OCI-M1 (cell line): ENCODE measurements at regions not wholly inside any gene's neighbourhood (a gene's known extent, or its start where the extent isn't known, plus 50 kb on each side); places are given as distances from the start of the nearest gene placed in this dataset.
"Not testable (repeated sequence)": the region's sequence is repeated elsewhere in the genome, so short reads cannot be mapped to it uniquely, and the experiment has no call there.

Experiments
- DNase-seq: peaks from one replicate; lab custom pipeline; 2025; lab: John Stamatoyannopoulos, UW

DNA sequence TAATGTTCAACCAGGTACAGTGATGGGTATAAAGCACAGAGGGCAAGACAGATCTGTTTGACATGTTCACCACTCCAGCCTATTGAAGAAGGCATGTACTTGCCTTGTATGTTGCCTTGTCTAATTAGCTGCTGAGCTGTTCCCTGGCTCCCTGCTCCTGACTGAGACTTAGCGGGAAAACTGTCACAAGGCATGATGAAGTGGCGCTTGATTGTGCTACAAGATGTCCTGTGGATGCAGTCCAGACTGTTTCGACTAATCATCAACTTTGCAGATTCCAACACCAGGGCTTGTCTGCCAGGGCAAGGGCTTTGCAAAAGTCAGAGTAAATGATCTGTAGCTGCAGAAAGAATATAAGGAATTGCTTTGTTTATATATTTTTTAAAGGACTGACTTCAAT, 136.2 kb upstream of the NRBF2 start:
- DNase-seq: no peak

DNA sequence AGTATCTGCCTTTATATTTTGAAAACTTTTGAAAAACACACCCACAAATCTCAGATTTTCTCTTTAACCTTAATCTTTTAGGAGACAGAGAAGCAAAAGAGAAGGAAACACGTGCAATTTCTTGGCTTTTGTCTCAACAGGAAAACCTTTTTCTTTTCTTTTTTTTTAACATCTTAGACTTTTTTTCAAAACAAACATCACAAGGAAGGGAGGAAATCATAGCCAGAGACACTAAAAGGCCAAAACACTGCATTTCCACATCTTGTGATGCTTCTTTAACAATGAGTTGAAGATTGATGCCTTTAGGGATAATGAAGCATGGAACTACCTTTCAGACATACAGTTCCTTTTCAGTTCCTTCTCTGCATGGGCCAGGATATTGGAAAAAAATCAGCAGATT, 136.6 kb upstream of the NRBF2 start:
- no peak for DNase-seq

GRCh38 chr10:62993121-62993520, 140.0 kb upstream of the NRBF2 start:
- DNase-seq: no peak

GRCh38 chr10:62992145-62992721, 140.9 kb upstream of the NRBF2 start:
- no peak for DNase-seq

DNA sequence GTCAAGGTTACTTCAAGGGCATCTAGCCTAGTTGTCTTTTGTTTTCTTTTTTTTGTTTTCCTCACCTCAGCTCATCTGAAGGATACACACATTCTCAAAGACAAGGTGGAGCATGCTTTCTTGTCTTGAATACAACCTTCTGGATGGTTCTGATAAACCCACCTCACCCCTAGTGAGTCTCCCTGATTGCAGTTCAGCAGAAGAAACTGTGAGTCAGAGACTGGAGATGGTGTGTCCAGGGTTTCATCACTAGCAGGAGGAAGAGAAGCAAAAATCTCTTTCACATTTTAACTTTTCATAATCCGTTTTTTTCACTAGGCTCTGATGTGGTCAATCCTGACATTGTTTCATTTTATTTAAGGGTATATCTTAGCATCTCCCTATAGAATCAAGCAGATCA, 143.0 kb upstream of the NRBF2 start:
- DNase-seq: no peak

- no peak for DNase-seq
These were observed 147.1 kb upstream of the NRBF2 start for GRCh38 chr10:62985807-62986600.

DNA sequence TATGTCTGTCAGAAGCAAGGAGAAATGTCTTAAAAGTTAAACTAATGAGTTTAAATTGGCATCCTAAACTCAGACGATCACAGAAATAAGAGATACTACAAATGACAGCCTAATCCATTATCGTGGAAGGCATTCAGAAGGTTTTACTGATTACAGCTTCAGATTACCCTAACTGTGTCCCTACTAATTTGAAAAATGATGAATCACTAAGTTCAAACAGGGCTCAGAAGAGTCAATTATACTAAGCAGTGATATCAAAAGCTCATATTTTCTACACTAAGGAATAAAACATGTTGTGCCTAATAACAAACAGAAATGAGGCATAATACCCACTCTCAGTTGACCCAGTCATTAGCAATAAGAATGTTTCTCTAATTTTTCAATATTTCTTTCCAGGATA, 152.0 kb upstream of the NRBF2 start:
- DNase-seq: no peak

DNA sequence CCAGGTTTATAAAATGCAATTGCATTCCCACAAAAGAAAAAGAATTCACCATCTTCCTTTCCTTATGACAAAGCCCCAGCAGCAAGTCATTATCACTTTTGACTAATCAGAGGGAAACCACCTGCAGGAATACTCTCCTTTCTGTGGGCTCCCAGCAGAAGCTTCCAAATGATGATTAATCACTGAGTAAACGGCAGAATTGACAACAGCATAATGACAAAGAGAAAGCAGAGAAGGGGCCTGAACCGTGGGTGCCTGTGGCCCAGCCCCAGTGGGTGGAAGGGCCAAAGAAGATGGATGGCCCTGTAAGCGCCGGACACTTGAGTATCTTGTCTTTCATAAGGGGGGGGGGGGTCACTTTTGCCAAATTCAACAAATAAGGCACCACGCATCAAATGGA, 152.4 kb upstream of the NRBF2 start:
- no peak for DNase-seq

DNA sequence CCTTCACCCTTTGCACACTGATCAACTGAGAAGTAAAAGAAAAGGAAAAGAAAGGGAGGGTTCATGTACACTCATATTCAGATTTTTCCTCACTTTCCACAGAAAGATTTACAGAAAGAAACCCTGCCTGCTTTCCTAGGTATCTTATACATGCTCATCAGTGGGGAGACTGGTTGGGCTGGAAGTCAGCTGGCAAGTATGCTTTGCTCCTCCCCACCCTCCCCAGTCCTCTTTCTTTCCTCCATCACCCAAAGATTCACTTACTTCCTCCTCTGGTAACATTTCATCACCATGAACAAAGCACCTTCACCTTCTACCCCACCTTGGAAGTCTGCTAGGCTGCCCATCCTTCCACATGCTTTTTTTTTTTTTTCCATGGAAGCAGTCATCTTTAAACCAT, 153.2 kb upstream of the NRBF2 start:
- DNase-seq: no peak

DNA sequence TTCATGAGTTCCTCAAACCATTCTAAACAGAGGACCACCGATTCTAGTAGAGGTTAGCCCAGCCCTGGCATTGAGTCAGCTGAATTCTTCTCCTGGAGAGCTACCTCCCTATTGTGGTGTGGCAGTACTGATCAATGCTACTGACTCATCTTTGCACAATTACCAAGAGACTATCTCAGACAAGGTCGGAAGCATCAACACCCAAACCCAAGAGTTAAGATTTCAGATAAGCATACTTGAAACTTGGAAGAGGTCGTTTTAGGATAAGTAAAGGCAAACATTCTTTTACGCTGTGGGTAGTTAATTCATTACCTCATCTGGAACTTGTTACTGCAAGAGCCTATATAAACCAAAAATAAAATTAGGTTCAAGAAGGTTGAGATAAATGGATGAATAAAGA, 154.6 kb upstream of the NRBF2 start:
- no peak for DNase-seq

DNA sequence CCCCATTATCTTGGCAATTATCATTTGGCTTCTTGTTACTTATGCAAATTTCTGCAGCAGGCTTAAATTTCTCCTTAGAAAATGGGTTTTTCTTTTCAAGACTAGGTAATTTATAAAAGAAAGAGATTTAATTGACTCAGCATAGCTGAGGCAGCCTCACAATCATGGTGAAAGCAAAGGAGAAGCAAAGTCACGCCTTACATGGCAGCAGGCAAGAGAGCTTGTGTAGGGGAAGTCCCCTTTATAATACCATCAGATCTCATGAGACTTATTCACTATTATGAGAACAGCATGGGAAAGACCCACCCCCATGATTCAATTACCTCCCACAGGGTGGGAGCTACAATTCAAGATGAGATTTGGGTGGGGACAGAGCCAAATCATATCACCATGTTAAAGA, 158.3 kb upstream of the NRBF2 start:
- DNase-seq: not testable (repeated sequence)

GRCh38 chr10:62972103-62972502, 155.9 kb upstream of the EGR2 start:
- no peak for DNase-seq

DNA sequence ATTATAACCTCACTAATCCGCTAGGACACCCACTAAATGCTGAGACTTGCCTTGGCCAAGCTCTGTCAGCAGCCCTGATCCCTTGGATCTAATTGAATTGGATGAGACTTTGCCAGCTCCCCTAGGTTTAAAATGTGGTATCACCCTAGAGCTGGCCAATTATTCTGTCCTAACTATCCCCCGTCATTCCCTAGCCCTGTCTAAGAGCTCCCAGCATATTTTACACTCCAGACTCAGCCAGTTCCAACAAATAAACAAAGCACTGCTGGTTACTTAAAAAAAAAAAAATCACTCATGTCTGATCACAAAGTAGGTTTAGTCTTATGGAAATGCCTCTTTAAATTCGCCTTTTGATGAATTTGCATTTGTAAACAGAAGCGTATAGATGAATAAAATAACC, 147.9 kb upstream of the EGR2 start:
- DNase-seq: no peak

DNA sequence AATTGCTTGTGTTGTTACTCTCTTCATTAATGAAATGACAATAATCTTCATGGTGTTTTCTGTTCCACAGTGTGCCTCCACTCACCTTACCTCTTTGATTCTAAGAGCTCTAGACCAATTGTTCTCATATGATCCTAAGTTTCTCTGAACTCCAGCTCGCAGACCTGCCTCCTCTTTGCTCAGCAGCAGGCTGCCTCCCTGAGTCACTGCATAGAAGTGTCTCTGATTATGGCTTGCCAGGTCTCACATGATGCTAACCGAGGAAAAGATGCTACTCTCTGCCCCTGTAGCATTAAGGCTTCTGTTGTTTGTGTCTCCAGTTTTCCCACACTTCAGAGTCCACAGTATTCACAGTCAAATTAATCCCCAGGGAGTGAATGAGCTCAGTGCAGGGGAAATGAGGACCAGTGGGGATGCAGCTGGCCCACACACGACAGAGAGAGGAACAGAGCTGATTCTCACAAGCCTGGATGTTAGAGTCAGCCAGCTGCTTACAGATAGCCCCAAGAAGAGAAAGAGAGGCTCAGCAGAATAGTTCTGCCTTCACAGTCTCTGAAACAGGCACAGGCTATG, 145.9 kb upstream of the EGR2 start:
- DNase-seq: no peak

DNA sequence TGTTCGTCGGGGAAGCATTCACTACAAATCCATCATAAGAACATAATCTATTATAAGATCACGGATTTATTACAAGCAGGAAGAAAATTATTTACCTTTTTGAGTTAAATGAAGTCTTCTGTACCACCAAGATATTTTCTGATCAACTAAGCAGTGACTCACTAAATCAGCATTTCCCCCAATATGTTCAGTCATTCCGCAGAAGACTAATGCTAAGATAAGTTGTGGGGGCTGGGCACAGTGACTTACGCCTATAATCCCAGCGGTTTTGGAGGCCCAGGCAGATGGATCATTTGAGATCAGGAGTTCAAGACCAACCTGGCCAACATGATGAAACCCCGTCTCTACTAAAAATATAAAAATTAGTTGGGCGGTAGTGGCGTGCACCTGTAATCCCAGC, 144.2 kb upstream of the EGR2 start:
- DNase-seq: no peak

DNA sequence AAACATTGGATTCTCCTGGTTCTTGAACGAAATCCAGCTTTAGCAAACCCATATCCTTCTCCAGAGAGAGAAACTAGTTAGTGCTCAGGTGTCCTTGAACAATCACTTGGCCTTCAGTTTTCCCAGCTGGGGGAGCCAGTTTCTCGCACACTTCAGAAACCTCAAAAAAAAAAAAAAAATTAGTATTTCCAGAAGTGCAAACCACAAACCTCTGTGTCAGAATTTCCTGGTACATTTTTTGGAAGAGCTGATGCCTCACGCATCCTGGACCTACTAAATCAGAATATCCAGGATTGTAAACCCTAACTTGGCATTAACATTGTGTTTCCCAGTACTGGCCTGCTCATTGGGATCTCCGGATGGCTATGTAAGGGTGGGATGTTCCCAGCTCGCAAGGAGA, 143.4 kb upstream of the EGR2 start:
- DNase-seq: no peak

DNA sequence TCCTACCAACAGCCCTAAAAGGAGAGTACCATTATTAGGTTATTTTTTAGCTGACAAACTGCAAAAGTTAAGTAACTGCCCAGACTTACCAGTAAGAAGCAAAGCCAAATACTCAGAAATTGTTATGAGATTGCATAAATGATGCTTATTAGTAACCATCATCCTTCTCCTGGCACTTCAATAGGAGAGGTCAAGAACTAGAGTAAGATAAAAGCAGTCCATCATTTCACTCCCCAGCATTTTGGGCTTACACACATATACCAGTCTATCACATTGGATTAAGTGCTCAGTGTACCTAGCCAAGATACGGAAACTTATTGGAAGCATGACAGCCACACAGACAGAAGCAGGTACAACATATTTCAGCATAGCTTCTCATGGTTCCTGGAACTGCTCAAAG, 142.8 kb upstream of the EGR2 start:
- DNase-seq: no peak

DNA sequence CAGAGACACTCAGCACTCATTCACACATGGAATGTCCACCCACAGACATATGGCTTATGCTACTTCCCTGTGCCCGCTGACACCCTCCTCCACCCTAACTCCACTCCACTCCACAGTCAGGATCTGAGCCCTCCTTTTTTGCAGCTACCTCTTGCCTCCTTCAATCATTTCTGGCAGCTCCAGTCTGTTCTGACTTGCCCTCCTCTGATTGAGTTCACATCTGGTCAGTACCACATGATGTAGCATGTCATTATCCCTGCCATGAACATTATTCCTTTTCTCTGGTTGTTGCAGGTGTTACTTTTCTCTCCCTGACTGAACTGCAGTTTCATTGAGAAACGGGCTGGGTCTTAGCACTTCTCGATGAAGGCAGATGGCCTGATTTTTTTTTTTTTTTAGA, 130.1 kb upstream of the EGR2 start:
- DNase-seq: no peak

DNA sequence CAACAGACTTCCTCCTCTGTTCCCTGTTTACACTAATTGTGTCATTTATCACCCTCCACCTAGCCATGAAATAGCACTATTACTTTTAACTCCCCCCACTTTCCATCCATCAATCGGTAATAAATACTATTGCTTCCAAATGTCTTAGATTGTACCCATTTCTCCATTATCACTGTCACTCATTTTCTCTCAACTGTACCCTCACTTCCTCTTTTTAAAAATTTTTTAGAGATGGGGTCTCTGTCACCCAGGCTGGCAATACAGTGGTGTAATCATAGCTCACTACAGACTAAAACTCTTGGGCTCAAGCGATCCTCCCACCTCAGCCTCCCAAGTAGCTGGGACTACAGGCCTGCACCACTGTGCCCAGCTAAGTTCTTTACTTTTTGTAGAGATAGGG, 123.5 kb upstream of the EGR2 start:
- DNase-seq: no peak

- DNase-seq: no peak
These were observed 122.5 kb upstream of the EGR2 start for GRCh38 chr10:62938672-62939071.

GRCh38 chr10:62937674-62938073, 121.5 kb upstream of the EGR2 start:
- DNase-seq: no peak

GRCh38 chr10:62935022-62935421, 118.9 kb upstream of the EGR2 start:
- no peak for DNase-seq

- no peak for DNase-seq
These were observed 118.1 kb upstream of the EGR2 start for GRCh38 chr10:62934258-62934657.

DNA sequence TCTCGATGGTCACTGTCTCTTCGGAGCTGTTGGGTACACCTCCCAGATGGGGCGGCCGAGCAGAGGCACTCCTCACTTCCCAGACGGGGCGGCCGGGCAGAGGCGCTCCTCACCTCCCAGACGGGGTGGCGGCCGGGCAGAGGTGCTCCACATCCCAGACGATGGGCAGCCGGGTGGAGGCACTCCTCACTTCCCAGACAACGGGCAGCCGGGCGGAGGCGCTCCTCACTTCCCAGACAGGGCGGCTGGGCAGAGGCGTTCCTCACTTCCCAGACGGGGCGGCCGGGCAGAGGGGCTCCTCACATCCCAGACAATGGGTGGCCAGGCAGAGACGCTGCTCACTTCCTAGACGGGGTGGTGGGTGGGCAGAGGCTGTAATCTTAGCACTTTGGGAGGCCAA, 112.6 kb upstream of the EGR2 start:
- not testable (repeated sequence) for DNase-seq
